ENCODE measurements at regions not wholly inside any gene's neighbourhood (a gene's known extent, or its start where the extent isn't known, plus 50 kb on each side); places are given as distances from the start of the nearest gene placed in this dataset.

- TF ChIP-seq POLR2AphosphoS5 (IDR thresholded peaks at IDR 0.05; ENCODE audit: borderline replicate concordance, low read depth, low read length) (no peak), EZH2 (IDR thresholded peaks at IDR 0.05) (no peak)
Observed at GRCh38 chr11:114758627-114759026, 80.3 kb downstream of the NXPE2 start.
